ENCODE measurements at regions not wholly inside any gene's neighbourhood (a gene's known extent, or its start where the extent isn't known, plus 50 kb on each side); places are given as distances from the start of the nearest gene placed in this dataset.

DNA sequence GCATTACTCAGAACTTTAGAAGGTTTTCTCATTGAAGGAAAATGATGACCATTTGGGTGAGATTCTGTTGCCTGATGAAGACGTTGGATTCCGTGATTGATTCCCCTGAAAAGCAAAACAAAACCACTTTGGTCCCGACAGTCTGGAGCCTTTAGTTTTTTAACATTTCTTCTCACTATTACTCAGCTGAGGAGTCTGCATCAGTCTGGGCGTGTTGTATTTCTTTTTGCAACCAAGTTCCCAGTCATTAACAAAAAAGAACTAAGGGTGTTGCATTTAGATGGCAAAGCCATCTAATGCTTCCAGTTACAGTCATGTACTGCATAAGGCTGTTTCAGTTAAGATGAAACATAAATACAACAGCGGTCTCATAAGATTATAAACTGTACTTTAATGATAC lies 343.1 kb upstream of the CDH2 start:
- TF ChIP-seq, protein P1, sequence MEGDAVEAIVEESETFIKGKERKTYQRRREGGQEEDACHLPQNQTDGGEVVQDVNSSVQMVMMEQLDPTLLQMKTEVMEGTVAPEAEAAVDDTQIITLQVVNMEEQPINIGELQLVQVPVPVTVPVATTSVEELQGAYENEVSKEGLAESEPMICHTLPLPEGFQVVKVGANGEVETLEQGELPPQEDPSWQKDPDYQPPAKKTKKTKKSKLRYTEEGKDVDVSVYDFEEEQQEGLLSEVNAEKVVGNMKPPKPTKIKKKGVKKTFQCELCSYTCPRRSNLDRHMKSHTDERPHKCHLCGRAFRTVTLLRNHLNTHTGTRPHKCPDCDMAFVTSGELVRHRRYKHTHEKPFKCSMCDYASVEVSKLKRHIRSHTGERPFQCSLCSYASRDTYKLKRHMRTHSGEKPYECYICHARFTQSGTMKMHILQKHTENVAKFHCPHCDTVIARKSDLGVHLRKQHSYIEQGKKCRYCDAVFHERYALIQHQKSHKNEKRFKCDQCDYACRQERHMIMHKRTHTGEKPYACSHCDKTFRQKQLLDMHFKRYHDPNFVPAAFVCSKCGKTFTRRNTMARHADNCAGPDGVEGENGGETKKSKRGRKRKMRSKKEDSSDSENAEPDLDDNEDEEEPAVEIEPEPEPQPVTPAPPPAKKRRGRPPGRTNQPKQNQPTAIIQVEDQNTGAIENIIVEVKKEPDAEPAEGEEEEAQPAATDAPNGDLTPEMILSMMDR (conservative IDR thresholded peaks at IDR 0.05): no peak
- no peak for TF ChIP-seq ZFX (IDR thresholded peaks at IDR 0.05)
